GM19463 (cell line): ENCODE measurements at regions not wholly inside any gene's neighbourhood (a gene's known extent, or its start where the extent isn't known, plus 50 kb on each side); places are given as distances from the start of the nearest gene placed in this dataset.
"Not testable (repeated sequence)": the region's sequence is repeated elsewhere in the genome, so short reads cannot be mapped to it uniquely, and the experiment has no call there.

Experiments used
- ATAC-seq: cut with Tn5 transposase; IDR thresholded peaks from one replicate; pipeline ENCODE4 v1.9.1; 2021; ENCODE audit warnings: mild to moderate bottlenecking, moderate library complexity; ENCODE audit not compliant: unreplicated experiment

- ATAC-seq, result no peak
These were observed 87.3 kb downstream of the ARL4C start for GRCh38 chr2:234409590-234409989.

- ATAC-seq, result no peak
These were observed 90.8 kb downstream of the ARL4C start for GRCh38 chr2:234406085-234406484.

GRCh38 chr2:234405462-234405861, 91.4 kb downstream of the ARL4C start:
- ATAC-seq, result no peak

GRCh38 chr2:234404957-234405356, 91.9 kb downstream of the ARL4C start:
- no peak for ATAC-seq

GRCh38 chr2:234403751-234404150, 93.1 kb downstream of the ARL4C start:
- no peak for ATAC-seq

GRCh38 chr2:234403074-234403473, 93.8 kb downstream of the ARL4C start:
- no peak for ATAC-seq

GRCh38 chr2:234401426-234401825, 95.5 kb downstream of the ARL4C start:
- ATAC-seq, result no peak

- ATAC-seq, result no peak
These were observed 97.2 kb downstream of the ARL4C start for GRCh38 chr2:234399451-234400246.

- ATAC-seq, result no peak
These were observed 98.3 kb downstream of the ARL4C start for GRCh38 chr2:234398531-234398930.

GRCh38 chr2:234395891-234396420, 100.9 kb downstream of the ARL4C start:
- no peak for ATAC-seq

- no peak for ATAC-seq
These were observed 102.4 kb downstream of the ARL4C start for GRCh38 chr2:234394450-234394849.

GRCh38 chr2:234393354-234393753, 103.5 kb downstream of the ARL4C start:
- ATAC-seq, result no peak

GRCh38 chr2:234392041-234392615, 104.8 kb downstream of the ARL4C start:
- no peak for ATAC-seq

GRCh38 chr2:234391625-234392024, 105.3 kb downstream of the ARL4C start:
- ATAC-seq, result no peak

- ATAC-seq, result not testable (repeated sequence)
These were observed 107.2 kb downstream of the ARL4C start for GRCh38 chr2:234389661-234390060.

GRCh38 chr2:234388591-234388990, 108.3 kb downstream of the ARL4C start:
- no peak for ATAC-seq

- no peak for ATAC-seq
These were observed 109.9 kb downstream of the ARL4C start for GRCh38 chr2:234386971-234387370.

GRCh38 chr2:234382131-234382530, 114.8 kb downstream of the ARL4C start:
- no peak for ATAC-seq

- not testable (repeated sequence) for ATAC-seq
These were observed 117.9 kb downstream of the ARL4C start for GRCh38 chr2:234378958-234379357.

GRCh38 chr2:234378440-234378839, 118.4 kb downstream of the ARL4C start:
- no peak for ATAC-seq

GRCh38 chr2:234377761-234378391, 119.0 kb downstream of the ARL4C start:
- ATAC-seq, result no peak

- no peak for ATAC-seq
These were observed 120.7 kb downstream of the ARL4C start for GRCh38 chr2:234376229-234376628.
